H9 (cell line): ENCODE measurements at regions not wholly inside any gene's neighbourhood (a gene's known extent, or its start where the extent isn't known, plus 50 kb on each side); places are given as distances from the start of the nearest gene placed in this dataset.

Source experiments
- DNase-seq: peaks from one replicate; pipeline ENCODE4 v3.0.0-alpha.2; 2017
- H2AFZ ChIP-seq: one replicate; pipeline ENCODE4 v1.6.1; 2013; ENCODE audit warnings: mild to moderate bottlenecking, low read length, control low read depth, moderate library complexity
- H2AK5ac ChIP-seq: 2 replicates; pipeline ENCODE4 v1.6.1; 2013; ENCODE audit warnings: low read length, control low read depth, mixed read lengths; ENCODE audit not compliant: insufficient read length
- H2BK120ac ChIP-seq: one replicate; pipeline ENCODE4 v1.6.1; 2013; ENCODE audit warnings: low read depth, mild to moderate bottlenecking, low read length, control low read depth, inconsistent platforms; ENCODE audit not compliant: poor library complexity, severe bottlenecking
- H2BK12ac ChIP-seq: 2 replicates; pipeline ENCODE4 v1.6.1; 2013; ENCODE audit warnings: low read length, control low read depth, mixed read lengths, low read depth; ENCODE audit not compliant: insufficient read length
- H2BK15ac ChIP-seq: 2 replicates; pipeline ENCODE4 v1.6.1; 2013; ENCODE audit warnings: low read depth, low read length, control low read depth
- H2BK20ac ChIP-seq: one replicate; pipeline ENCODE4 v1.6.1; 2013; ENCODE audit warnings: low read depth, mild to moderate bottlenecking, low read length, control low read depth, inconsistent platforms; ENCODE audit not compliant: poor library complexity, severe bottlenecking
- H2BK5ac ChIP-seq: 2 replicates; pipeline ENCODE4 v1.6.1; 2013; ENCODE audit warnings: low read length, control low read depth, mixed read lengths; ENCODE audit not compliant: insufficient read length
- H3K14ac ChIP-seq: 2 replicates; pipeline ENCODE4 v1.6.1; 2013; ENCODE audit warnings: low read length, control low read depth; ENCODE audit not compliant: insufficient read depth
- H3K18ac ChIP-seq: 2 replicates; pipeline ENCODE4 v1.6.1; 2013; ENCODE audit warnings: low read depth, mild to moderate bottlenecking, mixed read lengths, low read length, control low read depth; ENCODE audit not compliant: insufficient read length
- H3K23ac ChIP-seq: 2 replicates; pipeline ENCODE4 v1.6.1; 2013; ENCODE audit warnings: low read length, control low read depth, mixed read lengths, low read depth; ENCODE audit not compliant: insufficient read length
- H3K23me2 ChIP-seq: 2 replicates; pipeline ENCODE4 v1.6.1; 2013; ENCODE audit warnings: low read depth, mild to moderate bottlenecking, mixed read lengths, low read length, control low read depth; ENCODE audit not compliant: insufficient read length, poor library complexity, severe bottlenecking
- H3K27ac ChIP-seq: 2 replicates; pipeline ENCODE4 v1.5.1; 2013; ENCODE audit warnings: low read length, control low read depth, mixed read lengths, low read depth; ENCODE audit not compliant: insufficient read length
- H3K27me3 ChIP-seq: 2 replicates; pipeline ENCODE4 v1.6.1; 2013; ENCODE audit warnings: low read length, control low read depth, inconsistent platforms; ENCODE audit not compliant: insufficient read depth
- H3K4ac ChIP-seq: 2 replicates; pipeline ENCODE4 v1.6.1; 2013; ENCODE audit warnings: low read depth, mild to moderate bottlenecking, control low read depth, inconsistent platforms, low read length, moderate library complexity
- H3K4me1 ChIP-seq: 2 replicates; pipeline ENCODE4 v1.6.1; 2013; ENCODE audit warnings: low read length, control low read depth, inconsistent platforms; ENCODE audit not compliant: insufficient read depth
- H3K4me2 ChIP-seq: 2 replicates; pipeline ENCODE4 v1.6.1; 2013; ENCODE audit warnings: low read length, control low read depth, mixed read lengths; ENCODE audit not compliant: insufficient read length, insufficient read depth
- H3K56ac ChIP-seq: 2 replicates; pipeline ENCODE4 v1.6.1; 2013; ENCODE audit warnings: low read depth, mild to moderate bottlenecking, mixed read lengths, low read length, control low read depth; ENCODE audit not compliant: insufficient read length
- H3K79me1 ChIP-seq: 2 replicates; pipeline ENCODE4 v1.6.1; 2013; ENCODE audit warnings: low read depth, mild to moderate bottlenecking, moderate library complexity, low read length, control low read depth, inconsistent platforms; ENCODE audit not compliant: insufficient read depth, poor library complexity, severe bottlenecking
- H3K79me2 ChIP-seq: 2 replicates; pipeline ENCODE4 v1.6.1; 2013; ENCODE audit warnings: low read length, control low read depth, inconsistent platforms; ENCODE audit not compliant: insufficient read depth
- H3K9ac ChIP-seq: 2 replicates; pipeline ENCODE4 v1.6.1; 2013; ENCODE audit warnings: low read length, control low read depth, mixed read lengths; ENCODE audit not compliant: insufficient read length; ENCODE audit errors: extremely low read depth
- H3K9me3 ChIP-seq: one replicate; pipeline ENCODE4 v1.6.1; 2013; ENCODE audit warnings: low read depth, low read length, inconsistent platforms; ENCODE audit not compliant: control insufficient read depth
- H3T11ph ChIP-seq: one replicate; pipeline ENCODE4 v1.6.1; 2013; ENCODE audit warnings: mild to moderate bottlenecking, low read length, control low read depth, inconsistent platforms
- H4K20me1 ChIP-seq: one replicate; pipeline ENCODE4 v1.6.1; 2013; ENCODE audit not compliant: control insufficient read depth, insufficient read length, insufficient read depth
- H4K5ac ChIP-seq: 2 replicates; pipeline ENCODE4 v1.6.1; 2013; ENCODE audit warnings: low read depth, mild to moderate bottlenecking, mixed read lengths, low read length, control low read depth; ENCODE audit not compliant: insufficient read length
- H4K8ac ChIP-seq: replicated peaks from 2 replicates; pipeline ENCODE4 v1.6.1; 2013; ENCODE audit warnings: low read length, control low read depth, mixed read lengths, low read depth; ENCODE audit not compliant: insufficient read length
- H4K91ac ChIP-seq: 2 replicates; pipeline ENCODE4 v1.6.1; 2013; ENCODE audit warnings: low read depth, mild to moderate bottlenecking, moderate library complexity, mixed read lengths, low read length, control low read depth; ENCODE audit not compliant: insufficient read length
- H3K27ac Mint-ChIP-seq, 3 experiments: 2 replicates in 2 of 3; 3 replicates in 1 of 3; pipeline ENCODE4 v1.8.0; 2020 to 2021; ENCODE audit warnings: mixed read lengths in 3 of 3, mild to moderate bottlenecking in 1 of 3, moderate library complexity in 1 of 3
- H3K27me3 Mint-ChIP-seq: 2 replicates; pipeline ENCODE4 v1.8.0; 2021; ENCODE audit warnings: low read depth, mild to moderate bottlenecking, moderate library complexity, mixed read lengths
- H3K36me3 Mint-ChIP-seq, 3 experiments: 2 replicates in 2 of 3; 3 replicates in 1 of 3; pipeline ENCODE4 v1.8.0; 2020 to 2021; ENCODE audit warnings: low read depth in 3 of 3, mixed read lengths in 3 of 3; ENCODE audit not compliant: insufficient read depth in 1 of 3
- H3K4me1 Mint-ChIP-seq, 2 experiments: 2 replicates each; pipeline ENCODE4 v1.8.0; 2020; ENCODE audit warnings: mixed read lengths in 2 of 2
- H3K4me3 Mint-ChIP-seq, 2 experiments: 2 replicates in 1 of 2; 3 replicates in 1 of 2; pipeline ENCODE4 v1.8.0; 2020 to 2021; ENCODE audit warnings: mild to moderate bottlenecking in 2 of 2, mixed read lengths in 2 of 2, moderate library complexity in 1 of 2
- H3K9me3 Mint-ChIP-seq, 2 experiments: 2 replicates in 1 of 2; 3 replicates in 1 of 2; pipeline ENCODE4 v1.8.0; 2020; ENCODE audit warnings: mild to moderate bottlenecking in 2 of 2, mixed read lengths in 2 of 2, moderate library complexity in 1 of 2
- CTCF ChIP-seq: fragments of 200-600 bp; sonication (generic); conservative IDR thresholded peaks from 3 replicates; pipeline ENCODE4 v1.8.0; 2021; ENCODE audit warnings: antibody characterized with exemption, mild to moderate bottlenecking
- WGBS: extraction: QIAGEN DNeasy Blood & Tissue Kit; methylation state at CpG from one replicate; pipeline ENCODE4 v1.1.7; 2013; ENCODE audit warnings: missing lambda C conversion rate, low lambda C conversion rate, mixed read lengths; ENCODE audit not compliant: insufficient read length; ENCODE audit errors: extremely low coverage; 5-methylcytosine and 5-hydroxymethylcytosine counted together

GRCh38 chr13:42478531-42479156 is 95.3 kb upstream of the TNFSF11 start:
- Mint-ChIP-seq H3K27me3 (no peaks in the 10 kb centered on the region), H3K36me3 (peaks cover 2 to 21% (median 2%) of the 10 kb centered on the region in 3 experiments; a peak in 5 of 7 replicates), H3K27ac (no peak overlapping the region), H3K4me1 (peaks cover 3 to 5% of the 10 kb centered on the region in 2 experiments; a peak in 3 of 4 replicates), H3K9me3 (peaks cover 12 to 15% of the 10 kb centered on the region in 2 experiments), H3K4me3 (no peak overlapping the region)
- no peak overlapping the region for H3K14ac ChIP-seq
- no peak overlapping the region for H3K9ac ChIP-seq
- H2BK120ac ChIP-seq: no peak overlapping the region
- H3K27me3 ChIP-seq: no peaks in the 10 kb centered on the region
- no peak overlapping the region for H3K4ac ChIP-seq
- H3K9me3 ChIP-seq: peaks cover 9% of the 10 kb centered on the region
- no peak overlapping the region for H3K4me2 ChIP-seq
- H2BK5ac ChIP-seq: no peak overlapping the region
- no CpG with 5 or more reads among the region's 3 CpGs for WGBS
- H4K5ac ChIP-seq: no peak overlapping the region
- no peaks in the 10 kb centered on the region for H3K23me2 ChIP-seq
- no peaks in the 10 kb centered on the region for H4K20me1 ChIP-seq
- H3T11ph ChIP-seq: no peak overlapping the region
- H3K4me1 ChIP-seq: no peaks in the 10 kb centered on the region
- TF ChIP-seq CTCF: peak; percentile 59; the same call in 2 of the 3 replicates
- H3K18ac ChIP-seq: no peak overlapping the region
- no peaks in the 10 kb centered on the region for H3K79me2 ChIP-seq
- H2AK5ac ChIP-seq: no peak overlapping the region
- no peak overlapping the region for H4K8ac ChIP-seq
- no peak overlapping the region for H2BK12ac ChIP-seq
- no peak overlapping the region for H3K56ac ChIP-seq
- H4K91ac ChIP-seq: no peak overlapping the region
- H2AFZ ChIP-seq: no peak overlapping the region
- no peak overlapping the region for H2BK15ac ChIP-seq
- no peak overlapping the region for H3K23ac ChIP-seq
- no peaks in the 10 kb centered on the region for H3K79me1 ChIP-seq
- no peak overlapping the region for H3K27ac ChIP-seq
- no peak for DNase-seq
- no peak overlapping the region for H2BK20ac ChIP-seq
